GM18502 (cell line): ENCODE measurements at regions not wholly inside any gene's neighbourhood (a gene's known extent, or its start where the extent isn't known, plus 50 kb on each side); places are given as distances from the start of the nearest gene placed in this dataset.

ENCODE experiments used
- ATAC-seq: cut with Tn5 transposase; IDR thresholded peaks from one replicate; pipeline ENCODE4 v1.9.1; 2021; ENCODE audit warnings: mild to moderate bottlenecking; ENCODE audit not compliant: unreplicated experiment, poor library complexity

DNA sequence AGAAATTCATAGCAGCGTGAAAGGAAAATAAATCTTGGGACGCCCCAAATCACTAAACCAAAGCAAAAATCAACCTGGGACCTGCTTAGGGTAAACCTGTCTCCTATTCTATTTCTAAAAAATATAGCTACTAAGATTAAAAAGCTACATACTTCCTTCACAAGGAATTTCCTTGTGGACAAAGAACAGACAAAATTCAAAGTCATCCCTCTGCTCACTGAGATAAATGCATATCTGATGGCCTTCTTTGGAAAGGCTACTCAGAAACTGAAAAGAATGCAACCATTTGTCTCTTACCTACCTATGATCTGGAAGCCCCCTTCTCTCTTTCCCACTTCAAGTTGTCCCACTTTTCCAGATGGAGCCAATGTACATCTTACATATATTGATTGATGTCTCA, 93.0 kb upstream of the CNOT2 start:
- no peak for ATAC-seq

DNA sequence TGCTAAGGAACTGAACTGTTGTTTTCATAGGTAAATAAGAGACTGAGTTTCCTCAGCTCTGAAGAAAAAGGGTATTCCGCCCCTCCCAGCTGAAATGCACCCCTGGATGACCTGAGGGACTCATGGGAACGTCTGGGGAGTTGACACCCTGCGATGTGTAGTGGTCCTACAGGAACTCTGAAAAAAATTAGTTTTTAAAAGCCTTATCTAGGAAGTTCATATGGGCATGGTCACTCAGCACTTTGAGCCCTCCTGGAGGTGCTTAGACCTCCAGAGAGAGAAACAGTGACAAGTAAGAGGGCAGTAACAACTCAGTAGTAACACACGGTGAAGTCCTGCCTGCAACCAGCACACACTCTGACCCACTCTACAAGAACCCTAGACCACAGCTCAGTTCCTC, 91.2 kb upstream of the CNOT2 start:
- ATAC-seq = no peak

DNA sequence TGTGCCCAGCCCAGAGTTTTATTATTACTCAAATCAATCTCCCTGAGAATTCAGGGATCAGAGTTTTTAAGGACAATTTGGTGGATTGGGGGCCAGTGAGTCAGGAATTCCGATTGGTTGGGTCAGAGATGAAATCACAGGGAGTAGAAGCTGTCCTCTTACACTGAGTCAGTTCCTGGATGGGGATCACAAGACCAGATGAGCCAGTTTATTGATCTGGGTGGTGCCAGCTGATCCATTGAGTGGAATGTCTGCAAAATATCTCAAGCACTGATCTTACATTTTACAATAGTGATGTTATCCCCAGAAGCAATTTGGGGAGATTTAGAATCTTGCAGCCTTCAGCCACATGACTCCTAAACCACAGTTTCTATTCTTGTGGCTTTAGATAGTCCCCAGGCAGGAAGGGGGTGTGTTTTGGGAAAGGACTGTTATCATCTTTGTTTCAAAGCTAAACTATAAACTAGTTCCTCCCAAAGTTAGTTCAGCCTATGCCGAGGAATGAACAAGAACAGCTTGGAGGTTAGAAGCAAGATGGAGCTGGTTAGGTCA, 89.1 kb upstream of the CNOT2 start:
- ATAC-seq = no peak

DNA sequence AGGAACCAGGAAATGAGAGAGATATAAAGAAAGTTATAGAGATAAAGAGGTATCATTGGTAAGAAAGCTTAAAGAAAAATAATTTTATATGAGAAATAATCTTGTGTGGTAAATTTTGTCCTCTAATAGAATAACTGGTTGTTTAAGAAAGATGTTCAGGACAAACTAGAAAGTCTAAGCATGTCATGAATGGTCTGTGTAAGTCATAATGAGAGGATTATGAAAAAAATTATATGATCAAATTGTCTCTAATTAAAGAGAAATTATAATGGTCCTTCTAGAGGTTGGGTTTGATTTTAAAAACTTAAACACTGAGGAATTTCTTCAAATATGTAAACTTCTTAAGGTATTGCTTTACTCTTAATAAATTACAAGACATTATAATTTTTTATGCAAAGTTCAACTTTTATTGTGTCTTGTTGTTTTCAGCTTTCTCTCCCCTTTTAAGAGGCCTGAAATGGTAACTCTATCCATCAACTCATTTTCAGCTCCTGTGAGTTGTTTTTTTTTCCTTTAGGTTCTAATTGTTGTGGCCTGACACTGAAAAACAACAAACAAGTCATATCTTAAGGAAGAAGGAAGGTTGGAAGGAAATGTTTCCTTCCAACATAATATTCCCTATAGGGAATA, 88.2 kb upstream of the CNOT2 start:
- no peak for ATAC-seq

DNA sequence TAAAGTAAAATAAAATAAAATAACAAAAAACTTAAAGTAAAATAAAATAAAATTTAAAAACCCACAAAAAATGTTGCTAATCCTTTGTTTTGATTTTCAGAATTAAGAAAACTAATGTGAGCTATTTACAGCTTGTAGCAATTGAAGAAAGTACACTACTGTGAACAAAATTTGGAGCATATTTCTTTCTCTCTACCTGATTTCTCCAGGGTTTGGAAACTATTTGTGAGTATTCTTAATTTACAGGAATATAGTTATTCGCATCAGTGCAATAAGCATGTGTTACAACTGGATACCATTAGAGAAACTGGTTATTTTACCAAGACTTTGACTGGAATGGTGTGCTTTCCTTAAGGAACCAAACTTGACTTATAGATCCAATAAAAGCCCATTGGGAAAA, 86.1 kb upstream of the CNOT2 start:
- ATAC-seq = no peak

DNA sequence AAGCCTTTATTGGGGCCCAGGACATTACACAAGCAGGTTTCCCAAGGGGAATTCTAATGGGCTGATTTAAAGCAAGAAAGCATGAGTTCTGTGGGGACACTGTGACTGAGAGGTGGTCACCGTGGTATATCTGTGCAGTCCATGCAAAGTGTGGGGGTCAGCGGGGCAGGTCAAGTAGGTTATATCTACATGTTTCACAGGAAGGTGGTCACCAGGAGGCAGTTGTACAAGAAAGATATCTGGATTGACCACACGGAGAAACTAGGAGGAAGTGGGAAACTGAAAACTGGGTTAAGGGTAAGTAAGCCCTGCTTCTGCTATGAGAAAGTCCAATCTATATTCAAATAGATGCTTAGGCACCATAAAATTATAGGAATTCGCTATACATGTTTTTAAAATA, 77.8 kb upstream of the CNOT2 start:
- no peak for ATAC-seq

DNA sequence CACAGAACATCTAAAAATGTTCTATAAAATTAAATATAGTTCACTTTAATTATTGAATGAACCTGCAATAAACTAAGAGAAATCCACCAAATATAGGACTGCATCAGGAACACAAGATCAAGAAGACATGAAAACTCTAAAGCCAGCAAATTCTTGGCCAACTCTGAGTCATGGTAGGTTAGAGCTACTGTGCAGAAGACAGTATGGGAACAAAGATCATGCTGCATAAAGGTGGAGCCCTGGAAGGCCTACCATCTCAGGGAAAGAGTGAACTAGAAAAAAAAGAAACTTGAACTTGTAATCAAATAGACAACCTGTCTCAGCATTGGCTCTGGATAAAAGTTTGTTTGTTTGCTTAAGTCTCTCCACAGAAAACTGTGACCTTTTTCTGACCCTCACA, 66.9 kb upstream of the CNOT2 start:
- ATAC-seq = no peak

DNA sequence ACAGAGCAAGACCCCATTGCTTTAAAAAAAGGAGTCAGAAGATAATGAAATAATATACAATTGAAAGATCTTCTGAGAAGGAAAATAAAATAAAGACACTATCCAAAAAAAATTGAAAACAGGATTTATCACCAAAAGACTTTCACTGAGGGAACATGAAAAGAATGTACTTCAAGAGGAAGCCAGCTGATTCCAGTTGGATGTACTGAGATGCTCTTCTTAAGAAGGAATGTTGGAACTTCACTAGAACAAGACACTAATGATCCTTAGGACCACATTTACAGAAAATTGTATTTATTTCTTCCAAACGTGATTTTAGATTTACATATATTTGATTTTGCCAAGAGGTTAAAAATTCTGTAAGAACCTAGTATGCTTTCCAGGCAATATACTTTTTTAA, 65.6 kb upstream of the CNOT2 start:
- no peak for ATAC-seq

DNA sequence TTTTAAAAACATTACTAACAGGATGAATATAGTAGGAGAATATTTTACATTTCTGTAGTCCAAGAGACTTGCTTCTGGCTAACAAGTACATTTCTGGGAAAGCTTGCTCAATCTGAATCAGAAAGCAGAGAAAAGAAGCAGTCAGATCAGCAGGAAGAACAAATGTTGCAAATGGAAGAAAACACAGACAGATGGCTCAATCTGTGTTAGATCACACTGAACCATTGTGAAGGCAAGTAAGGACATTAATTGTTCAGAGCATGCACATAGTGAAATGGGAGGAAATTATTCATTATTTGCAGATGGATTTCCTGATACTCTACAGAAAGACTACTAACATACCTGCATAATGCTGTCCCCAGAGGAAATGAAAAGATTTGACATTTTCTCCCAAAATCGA, 65.2 kb upstream of the CNOT2 start:
- ATAC-seq = no peak

DNA sequence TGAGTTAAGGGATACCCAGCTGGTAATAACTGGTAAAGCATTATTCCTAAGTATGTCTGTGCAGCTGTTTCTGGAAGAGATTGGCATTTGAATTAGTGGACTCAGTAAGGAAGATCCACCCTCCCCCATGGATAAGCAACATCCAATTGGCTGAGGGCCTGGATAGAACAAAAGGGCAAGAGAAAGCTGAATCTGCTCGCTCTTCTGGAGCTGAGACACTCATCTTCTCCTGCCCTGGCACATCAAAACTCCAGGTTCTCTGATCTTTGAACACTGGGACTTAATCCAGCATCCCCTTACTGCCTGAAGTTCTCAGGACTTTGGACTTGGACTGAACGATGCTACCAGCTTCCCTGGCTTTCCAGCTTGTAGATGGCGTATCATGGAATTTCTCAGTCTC, 63.1 kb upstream of the CNOT2 start:
- ATAC-seq = no peak

DNA sequence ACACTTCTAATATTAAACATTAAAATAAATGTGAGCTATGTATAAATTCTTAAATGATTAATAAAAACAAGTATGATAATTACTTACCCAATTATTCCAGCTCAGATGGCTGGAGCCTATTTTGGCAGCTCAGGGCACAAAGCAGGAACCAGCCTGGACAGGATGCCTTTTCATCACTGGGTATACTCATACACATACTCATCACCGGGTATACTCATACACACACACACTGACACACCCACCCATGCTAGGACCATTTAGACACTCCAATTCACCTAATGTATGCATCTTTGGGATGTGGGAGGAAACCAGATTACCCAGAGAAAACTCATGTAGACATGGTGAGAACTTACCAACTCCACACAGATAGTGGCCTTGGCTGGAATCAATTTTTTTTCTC, 57.9 kb upstream of the CNOT2 start:
- ATAC-seq = no peak

DNA sequence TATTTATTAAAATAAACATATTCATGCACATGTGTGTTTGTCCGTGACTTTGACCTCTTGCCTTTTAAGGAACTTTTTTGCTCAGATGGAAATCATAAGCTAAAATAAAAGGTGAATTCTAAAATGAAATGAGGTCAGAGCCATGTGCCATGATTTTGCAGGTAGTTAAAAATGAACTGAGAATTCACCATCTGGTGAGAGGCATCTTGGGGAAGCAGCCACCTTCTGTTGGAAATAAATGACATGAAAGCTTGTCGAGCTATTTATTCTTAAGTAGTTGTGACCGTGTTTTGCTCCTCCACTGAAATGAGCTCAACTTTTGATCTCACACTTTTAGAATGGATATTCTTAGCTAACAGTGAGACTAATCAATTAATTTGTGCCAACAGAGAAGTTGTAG, 56.8 kb upstream of the CNOT2 start:
- ATAC-seq = no peak

DNA sequence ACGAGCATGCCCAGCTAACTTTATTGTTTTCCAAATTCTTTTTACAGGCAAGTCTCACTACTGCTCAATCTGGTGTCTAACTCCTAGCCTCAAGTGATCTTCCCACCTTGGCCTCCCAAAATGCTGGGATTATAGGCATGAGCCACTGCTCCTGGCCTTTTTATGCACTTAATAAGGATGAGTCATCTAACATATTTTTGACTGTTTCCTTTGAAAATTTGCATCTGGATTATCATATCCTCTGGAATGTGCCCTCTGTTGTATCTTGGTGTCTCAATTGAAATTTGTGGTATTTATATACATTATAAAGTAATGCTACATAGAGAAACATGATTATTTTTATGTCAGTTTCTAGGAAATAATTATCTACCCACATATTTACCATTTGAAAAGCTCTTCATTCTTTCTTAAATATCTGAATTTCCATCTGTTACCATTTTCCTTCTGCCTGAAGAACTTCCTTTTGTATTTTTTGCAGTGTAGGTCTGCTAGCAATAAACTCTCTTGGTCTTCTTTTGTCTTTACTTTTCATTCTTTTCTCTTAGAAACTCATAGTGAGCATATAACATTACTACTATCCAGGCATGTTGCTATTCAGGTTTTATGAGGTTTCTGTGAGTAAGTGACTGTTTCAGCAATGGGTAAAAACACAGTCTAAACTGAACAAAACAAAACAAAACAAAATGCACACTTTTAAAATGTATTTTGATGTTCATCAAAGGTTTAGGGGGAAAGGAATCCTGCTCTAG, 52.8 kb upstream of the CNOT2 start:
- no peak for ATAC-seq
